HCT116 (cell line): ENCODE measurements at regions not wholly inside any gene's neighbourhood (a gene's known extent, or its start where the extent isn't known, plus 50 kb on each side); places are given as distances from the start of the nearest gene placed in this dataset.

ENCODE experiments used
- ATAC-seq: fragments of 200-7000 bp; cut with Tn5 transposase; 2 replicates; pipeline ENCODE4 v1.9.1; 2020; ENCODE audit warnings: mild to moderate bottlenecking, moderate library complexity
- BruUV-seq: library from RNA; stranded (reverse); fragments of 400-500 nt; replicated peaks from 2 replicates; lab custom pipeline; 2021; lab: Mats Ljungman, UMichigan
- CTCF ChIA-PET: fragments of 300-600 bp; sonication (Branson Sonifier 250); formaldehyde crosslinking; loops from one replicate; lab custom pipeline; 2021; ENCODE audit warnings: antibody characterized with exemption; lab: Charles Lee
- POLR2A ChIA-PET: fragments of 300-600, 350-600 bp; sonication (Branson Sonifier 250); formaldehyde crosslinking; loops from one replicate; lab custom pipeline; 2021; ENCODE audit warnings: antibody characterized with exemption; lab: Charles Lee
- RAD21 ChIA-PET, 2 experiments: fragments of 300-600 bp; sonication (Branson Sonifier 250); formaldehyde crosslinking; loops; one replicate each; lab custom pipeline; 2023; ENCODE audit warnings: low total read pairs in 2 of 2; ENCODE audit not compliant: uncharacterized antibody in 2 of 2, unreplicated experiment in 2 of 2, low non-redundant PET in 1 of 2; lab: Charles Lee
- DNase-seq: peaks from one replicate; pipeline ENCODE4 v3.0.0-alpha.2; 2010; ENCODE audit warnings: low read depth, low spot score
- H2AFZ ChIP-seq: fragments of 200-600 bp; shearing (Covaris generic), sonication (generic); 2 replicates; pipeline ENCODE4 v1.6.1; 2017; ENCODE audit warnings: low read depth, mixed run types, mixed read lengths, antibody characterized with exemption, low read length; ENCODE audit not compliant: poor library complexity, severe bottlenecking
- H3K27ac ChIP-seq: 2 replicates; pipeline ENCODE4 v1.5.1; 2012; ENCODE audit warnings: low read depth, low read length
- H3K27me3 ChIP-seq: fragments of 200-600 bp; sonication (generic); 2 replicates; pipeline ENCODE4 v1.6.1; 2016; ENCODE audit warnings: mixed run types, low read length, mixed read lengths; ENCODE audit not compliant: insufficient read depth
- H3K36me3 ChIP-seq, 2 experiments: fragments of 200-500 bp in 1 of 2; fragments of 200-600 bp in 1 of 2; sonication (Bioruptor generic) in 1 of 2; sonication (generic) in 1 of 2; 2 replicates each; pipeline versions ENCODE4 v1.5.1 to v1.6.1; 2014 to 2016; ENCODE audit warnings: low read length in 2 of 2, inconsistent platforms in 1 of 2, mixed read lengths in 1 of 2, mixed run types in 1 of 2; ENCODE audit not compliant: insufficient read depth in 2 of 2, control insufficient read depth in 1 of 2
- H3K4me1 ChIP-seq, 2 experiments: fragments of 200-600 bp in 1 of 2; sonication (generic) in 1 of 2; 2 replicates each; pipeline versions ENCODE4 v1.5.1 to v1.6.1; 2012 to 2017; ENCODE audit warnings: low read length in 2 of 2, inconsistent platforms in 1 of 2, mild to moderate bottlenecking in 1 of 2, mixed read lengths in 1 of 2, mixed run types in 1 of 2, moderate library complexity in 1 of 2; ENCODE audit not compliant: insufficient read depth in 2 of 2, control insufficient read depth in 1 of 2
- H3K4me2 ChIP-seq: fragments of 200-600 bp; sonication (generic); 2 replicates; pipeline ENCODE4 v1.6.1; 2017; ENCODE audit warnings: mixed run types, low read length, mixed read lengths
- H3K4me3 ChIP-seq, 2 experiments: fragments of 200-600 bp in 1 of 2; sonication (generic) in 1 of 2; replicated peaks in 1 of 2; 2 replicates each; pipeline ENCODE4 v1.5.1; 2011 to 2016; ENCODE audit warnings: low read length in 2 of 2, control low read depth in 1 of 2, low read depth in 1 of 2, mild to moderate bottlenecking in 1 of 2, mixed read lengths in 1 of 2, mixed run types in 1 of 2
- H3K79me2 ChIP-seq: fragments of 200-600 bp; sonication (generic); 2 replicates; pipeline ENCODE4 v1.6.1; 2017; ENCODE audit warnings: mild to moderate bottlenecking, mixed run types, low read length, moderate library complexity, mixed read lengths; ENCODE audit not compliant: insufficient read depth
- H3K9ac ChIP-seq: fragments of 200-600 bp; sonication (generic); 2 replicates; pipeline ENCODE4 v1.6.1; 2016; ENCODE audit warnings: low read length, mixed read lengths
- H3K9me2 ChIP-seq: fragments of 200-600 bp; sonication (generic), shearing (Covaris generic); 2 replicates; pipeline ENCODE4 v1.6.1; 2017; ENCODE audit warnings: mixed run types, mild to moderate bottlenecking, moderate library complexity; ENCODE audit not compliant: insufficient read depth
- H3K9me3 ChIP-seq, 2 experiments: fragments of 200-500 bp in 1 of 2; fragments of 200-600 bp in 1 of 2; sonication (Bioruptor generic) in 1 of 2; sonication (generic) in 1 of 2; 2 replicates each; pipeline ENCODE4 v1.6.1; 2014 to 2017; ENCODE audit warnings: low read length in 2 of 2, mixed read lengths in 2 of 2, inconsistent platforms in 1 of 2, low read depth in 1 of 2, mild to moderate bottlenecking in 1 of 2, mixed run types in 1 of 2, moderate library complexity in 1 of 2; ENCODE audit not compliant: control insufficient read depth in 1 of 2, insufficient read depth in 1 of 2
- H4K20me1 ChIP-seq: fragments of 200-600 bp; sonication (generic), shearing (Covaris generic); 2 replicates; pipeline ENCODE4 v1.6.1; 2017; ENCODE audit warnings: mixed run types, mild to moderate bottlenecking, moderate library complexity; ENCODE audit not compliant: insufficient read depth
- CBX3 ChIP-seq: IDR thresholded peaks from 2 replicates; pipeline ENCODE4 v1.6.1; 2012; ENCODE audit warnings: low read depth
- CTCF ChIP-seq, 3 experiments: fragments of 200-600 bp in 1 of 3; sonication (generic) in 1 of 3; IDR thresholded peaks in 2 of 3; conservative IDR thresholded peaks in 1 of 3; 2 replicates each; pipeline ENCODE4 v1.5.1; 2012 to 2017; ENCODE audit warnings: low read depth in 2 of 3, low read length in 2 of 3, antibody characterized with exemption in 1 of 3, borderline replicate concordance in 1 of 3, control low read depth in 1 of 3, mild to moderate bottlenecking in 1 of 3, mixed read lengths in 1 of 3, mixed run types in 1 of 3, moderate library complexity in 1 of 3; ENCODE audit not compliant: insufficient read depth in 1 of 3
- EGR1 ChIP-seq: IDR thresholded peaks from 2 replicates; pipeline ENCODE4 v1.6.1; 2012; ENCODE audit warnings: low read depth
- ELF1 ChIP-seq: IDR thresholded peaks from 2 replicates; pipeline ENCODE4 v1.6.1; 2012; ENCODE audit warnings: low read depth, borderline replicate concordance
- EZH2 ChIP-seq: fragments of 200-600 bp; sonication (generic); IDR thresholded peaks from 2 replicates; pipeline ENCODE4 v1.6.1; 2017; ENCODE audit warnings: antibody characterized with exemption, mixed run types
- FOSL1 ChIP-seq: IDR thresholded peaks from 2 replicates; pipeline ENCODE4 v1.6.1; 2012; ENCODE audit warnings: low read depth
- JUND ChIP-seq: IDR thresholded peaks from 2 replicates; pipeline ENCODE4 v1.6.1; 2012
- MAX ChIP-seq: IDR thresholded peaks from 2 replicates; pipeline ENCODE4 v1.6.1; 2012
- POLR2A ChIP-seq: IDR thresholded peaks from 2 replicates; pipeline ENCODE4 v1.7.0; 2011; ENCODE audit warnings: borderline replicate concordance; ENCODE audit not compliant: insufficient read depth, insufficient read length; ENCODE audit errors: extremely low read depth
- REST ChIP-seq: IDR thresholded peaks from 2 replicates; pipeline ENCODE4 v1.6.1; 2012; ENCODE audit warnings: low read depth
- SP1 ChIP-seq: IDR thresholded peaks from 2 replicates; pipeline ENCODE4 v1.6.1; 2012; ENCODE audit warnings: low read depth
- SRF ChIP-seq: IDR thresholded peaks from 2 replicates; pipeline ENCODE4 v1.6.1; 2012; ENCODE audit warnings: low read depth
- YY1 ChIP-seq: IDR thresholded peaks from 2 replicates; pipeline ENCODE4 v1.6.1; 2011; ENCODE audit warnings: low read length, low read depth, moderate library complexity, mild to moderate bottlenecking; ENCODE audit not compliant: insufficient replicate concordance; ENCODE audit errors: extremely low read depth
- ZBTB33 ChIP-seq: IDR thresholded peaks from 2 replicates; pipeline ENCODE4 v1.6.1; 2011; ENCODE audit warnings: mild to moderate bottlenecking, low read length, moderate library complexity; ENCODE audit not compliant: insufficient replicate concordance; ENCODE audit errors: extremely low read depth
- intact Hi-C: fragments of 100-400 bp; cut with micrococcal nuclease; formaldehyde crosslinking; loops from 2 replicates; pipeline ENCODE4 v1.10.0; 2022

- Histone ChIP-seq H3K4me2 (no peak overlapping the region), H3K9ac (no peak overlapping the region), H4K20me1 (no peaks in the 10 kb centered on the region), H3K9me3 (no peaks in the 10 kb centered on the region), H3K36me3 (no peaks in the 10 kb centered on the region), H3K27ac (no peak overlapping the region), H3K4me1 (peaks cover 0 to 4% of the 10 kb centered on the region in 2 experiments; a peak in 1 of 4 replicates), H3K79me2 (no peaks in the 10 kb centered on the region), H3K9me2 (no peaks in the 10 kb centered on the region), H2AFZ (no peak overlapping the region), H3K27me3 (no peaks in the 10 kb centered on the region), H3K4me3 (no peak overlapping the region)
- ChIA-PET POLR2A (no interaction called here), RAD21 (no interaction called here), CTCF (no interaction called here)
- DNase-seq (no peak), ATAC-seq (no peak)
- no TSS peak for BruUV-seq
- intact Hi-C loops, result no loop called here
- no peak for TF ChIP-seq YY1
- TF ChIP-seq SRF, result no peak
- TF ChIP-seq SP1, result no peak
- no peak for TF ChIP-seq CBX3
- TF ChIP-seq EZH2, result no peak
- TF ChIP-seq MAX, result no peak
- TF ChIP-seq ZBTB33, result no peak
- TF ChIP-seq CTCF (IDR thresholded peaks at IDR 0.05 in 2 of 3, conservative IDR thresholded peaks at IDR 0.05 in 1 of 3; ENCODE audit: borderline replicate concordance in 1 of 3, insufficient read depth in 1 of 3, low read depth in 2 of 3, low read length in 2 of 3), result no peak
- no peak for TF ChIP-seq ELF1
- TF ChIP-seq EGR1, result no peak
- no peak for TF ChIP-seq REST
- no peak for TF ChIP-seq FOSL1
- TF ChIP-seq POLR2A, result no peak
- TF ChIP-seq JUND, result no peak
These were observed 80.8 kb upstream of the MTNR1B start for GRCh38 chr11:92888696-92889095.
